PC-9 (cell line): ENCODE measurements at regions not wholly inside any gene's neighbourhood (a gene's known extent, or its start where the extent isn't known, plus 50 kb on each side); places are given as distances from the start of the nearest gene placed in this dataset.

Source experiments
- CTCF ChIP-seq: fragments of 200-600 bp; sonication (generic); conservative IDR thresholded peaks from 2 replicates; pipeline ENCODE4 v1.6.1; 2017; ENCODE audit warnings: mixed run types, antibody characterized with exemption, mild to moderate bottlenecking, moderate library complexity
- EZH2 ChIP-seq: fragments of 200-600 bp; sonication (generic); IDR thresholded peaks from 2 replicates; pipeline ENCODE4 v1.8.0; 2017; ENCODE audit warnings: antibody characterized with exemption, low read depth

DNA sequence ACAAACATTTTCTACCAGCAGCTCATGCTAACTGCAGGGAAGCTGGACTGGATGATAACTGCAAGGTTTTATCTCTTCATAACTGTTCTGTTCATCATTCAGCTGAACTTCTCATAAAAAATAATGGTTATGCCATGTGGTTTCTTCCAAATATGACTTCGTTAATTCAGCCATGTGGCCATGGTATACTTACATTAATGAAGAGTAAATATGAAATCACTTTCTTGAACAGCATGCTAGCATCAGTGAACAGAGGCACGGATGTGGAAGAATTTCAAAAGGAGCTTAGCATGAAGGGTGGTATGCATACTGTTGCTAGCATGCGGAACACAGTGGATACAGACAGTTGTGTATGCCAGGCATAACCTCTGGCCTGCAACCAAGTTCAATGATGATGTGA lies 1417.0 kb upstream of the CDH8 start:
- no peak for TF ChIP-seq CTCF
- TF ChIP-seq EZH2 = no peak
